WTC11 (cell line): ENCODE measurements at regions not wholly inside any gene's neighbourhood (a gene's known extent, or its start where the extent isn't known, plus 50 kb on each side); places are given as distances from the start of the nearest gene placed in this dataset.
"Not testable (repeated sequence)": the region's sequence is repeated elsewhere in the genome, so short reads cannot be mapped to it uniquely, and the experiment has no call there.

Source experiments
- CTCF ChIP-seq: fragments of 200-600 bp; IDR thresholded peaks from 2 replicates; pipeline ENCODE4 v1.8.0; 2022; ENCODE audit warnings: antibody characterized with exemption
- ELF4 ChIP-seq: sonication (generic); formaldehyde crosslinking; IDR thresholded peaks from 2 replicates; pipeline ENCODE4 v1.8.1; 2022; ENCODE audit warnings: low read depth, mild to moderate bottlenecking, moderate library complexity, missing genetic modification reagents
- ESRRA ChIP-seq: sonication (generic); formaldehyde crosslinking; IDR thresholded peaks from 2 replicates; pipeline ENCODE4 v1.8.1; 2022; ENCODE audit warnings: mild to moderate bottlenecking, missing genetic modification reagents, borderline replicate concordance
- NFYB ChIP-seq: sonication (generic); formaldehyde crosslinking; conservative IDR thresholded peaks from 2 replicates; pipeline ENCODE4 v1.8.0; 2022; ENCODE audit warnings: low read depth, missing genetic modification reagents
- NR3C1 ChIP-seq: sonication (generic); formaldehyde crosslinking; conservative IDR thresholded peaks from 2 replicates; pipeline ENCODE4 v1.8.1; 2023; ENCODE audit warnings: low read depth, mild to moderate bottlenecking, missing genetic modification reagents
- TF ChIP-seq, protein P1 (sequence below): sonication (generic); formaldehyde crosslinking; IDR thresholded peaks from 2 replicates; pipeline ENCODE4 v1.8.0; 2022; ENCODE audit warnings: missing genetic modification reagents
- TF ChIP-seq, protein P2 (sequence below): sonication (generic); formaldehyde crosslinking; conservative IDR thresholded peaks from 2 replicates; pipeline ENCODE4 v1.8.1; 2023; ENCODE audit warnings: mild to moderate bottlenecking, low read depth, missing genetic modification reagents, moderate library complexity

GRCh38 chr2:95767950-95768349 lies 176.1 kb downstream of the TRIM43 start:
- TF ChIP-seq CTCF; ELF4; NFYB (CRISPR knock-in tag); NR3C1 (CRISPR knock-in tag); ESRRA (CRISPR knock-in tag): not testable (repeated sequence)
- TF ChIP-seq, protein P1, sequence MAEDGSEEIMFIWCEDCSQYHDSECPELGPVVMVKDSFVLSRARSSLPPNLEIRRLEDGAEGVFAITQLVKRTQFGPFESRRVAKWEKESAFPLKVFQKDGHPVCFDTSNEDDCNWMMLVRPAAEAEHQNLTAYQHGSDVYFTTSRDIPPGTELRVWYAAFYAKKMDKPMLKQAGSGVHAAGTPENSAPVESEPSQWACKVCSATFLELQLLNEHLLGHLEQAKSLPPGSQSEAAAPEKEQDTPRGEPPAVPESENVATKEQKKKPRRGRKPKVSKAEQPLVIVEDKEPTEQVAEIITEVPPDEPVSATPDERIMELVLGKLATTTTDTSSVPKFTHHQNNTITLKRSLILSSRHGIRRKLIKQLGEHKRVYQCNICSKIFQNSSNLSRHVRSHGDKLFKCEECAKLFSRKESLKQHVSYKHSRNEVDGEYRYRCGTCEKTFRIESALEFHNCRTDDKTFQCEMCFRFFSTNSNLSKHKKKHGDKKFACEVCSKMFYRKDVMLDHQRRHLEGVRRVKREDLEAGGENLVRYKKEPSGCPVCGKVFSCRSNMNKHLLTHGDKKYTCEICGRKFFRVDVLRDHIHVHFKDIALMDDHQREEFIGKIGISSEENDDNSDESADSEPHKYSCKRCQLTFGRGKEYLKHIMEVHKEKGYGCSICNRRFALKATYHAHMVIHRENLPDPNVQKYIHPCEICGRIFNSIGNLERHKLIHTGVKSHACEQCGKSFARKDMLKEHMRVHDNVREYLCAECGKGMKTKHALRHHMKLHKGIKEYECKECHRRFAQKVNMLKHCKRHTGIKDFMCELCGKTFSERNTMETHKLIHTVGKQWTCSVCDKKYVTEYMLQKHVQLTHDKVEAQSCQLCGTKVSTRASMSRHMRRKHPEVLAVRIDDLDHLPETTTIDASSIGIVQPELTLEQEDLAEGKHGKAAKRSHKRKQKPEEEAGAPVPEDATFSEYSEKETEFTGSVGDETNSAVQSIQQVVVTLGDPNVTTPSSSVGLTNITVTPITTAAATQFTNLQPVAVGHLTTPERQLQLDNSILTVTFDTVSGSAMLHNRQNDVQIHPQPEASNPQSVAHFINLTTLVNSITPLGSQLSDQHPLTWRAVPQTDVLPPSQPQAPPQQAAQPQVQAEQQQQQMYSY (CRISPR knock-in tag) = not testable (repeated sequence)
- TF ChIP-seq, protein P2, sequence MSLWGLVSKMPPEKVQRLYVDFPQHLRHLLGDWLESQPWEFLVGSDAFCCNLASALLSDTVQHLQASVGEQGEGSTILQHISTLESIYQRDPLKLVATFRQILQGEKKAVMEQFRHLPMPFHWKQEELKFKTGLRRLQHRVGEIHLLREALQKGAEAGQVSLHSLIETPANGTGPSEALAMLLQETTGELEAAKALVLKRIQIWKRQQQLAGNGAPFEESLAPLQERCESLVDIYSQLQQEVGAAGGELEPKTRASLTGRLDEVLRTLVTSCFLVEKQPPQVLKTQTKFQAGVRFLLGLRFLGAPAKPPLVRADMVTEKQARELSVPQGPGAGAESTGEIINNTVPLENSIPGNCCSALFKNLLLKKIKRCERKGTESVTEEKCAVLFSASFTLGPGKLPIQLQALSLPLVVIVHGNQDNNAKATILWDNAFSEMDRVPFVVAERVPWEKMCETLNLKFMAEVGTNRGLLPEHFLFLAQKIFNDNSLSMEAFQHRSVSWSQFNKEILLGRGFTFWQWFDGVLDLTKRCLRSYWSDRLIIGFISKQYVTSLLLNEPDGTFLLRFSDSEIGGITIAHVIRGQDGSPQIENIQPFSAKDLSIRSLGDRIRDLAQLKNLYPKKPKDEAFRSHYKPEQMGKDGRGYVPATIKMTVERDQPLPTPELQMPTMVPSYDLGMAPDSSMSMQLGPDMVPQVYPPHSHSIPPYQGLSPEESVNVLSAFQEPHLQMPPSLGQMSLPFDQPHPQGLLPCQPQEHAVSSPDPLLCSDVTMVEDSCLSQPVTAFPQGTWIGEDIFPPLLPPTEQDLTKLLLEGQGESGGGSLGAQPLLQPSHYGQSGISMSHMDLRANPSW = not testable (repeated sequence)
